ENCODE measurements at regions not wholly inside any gene's neighbourhood (a gene's known extent, or its start where the extent isn't known, plus 50 kb on each side); places are given as distances from the start of the nearest gene placed in this dataset.

- no peak overlapping the region for H3K27ac Mint-ChIP-seq
- H3K4me1 Mint-ChIP-seq = no peaks in the 10 kb centered on the region
- ATAC-seq (ENCODE audit: low read depth) (no peak), DNase-seq (no peak)
- CTCF ChIA-PET = no interaction called here
- H3K4me3 Mint-ChIP-seq = no peak overlapping the region
- intact Hi-C loops (cut with micrococcal nuclease) = no loop called here
- H3K27me3 Mint-ChIP-seq = no peaks in the 10 kb centered on the region
- POLR2A ChIA-PET = no interaction called here
- H3K9me3 Mint-ChIP-seq = no peaks in the 10 kb centered on the region
- no peaks in the 10 kb centered on the region for H3K36me3 Mint-ChIP-seq (ENCODE audit: low read depth)
- TF ChIP-seq CTCF (IDR thresholded peaks at IDR 0.05) = no peak
Measured at GRCh38 chr1:163604896-163605295, 283.1 kb downstream of the NUF2 start.

DNA sequence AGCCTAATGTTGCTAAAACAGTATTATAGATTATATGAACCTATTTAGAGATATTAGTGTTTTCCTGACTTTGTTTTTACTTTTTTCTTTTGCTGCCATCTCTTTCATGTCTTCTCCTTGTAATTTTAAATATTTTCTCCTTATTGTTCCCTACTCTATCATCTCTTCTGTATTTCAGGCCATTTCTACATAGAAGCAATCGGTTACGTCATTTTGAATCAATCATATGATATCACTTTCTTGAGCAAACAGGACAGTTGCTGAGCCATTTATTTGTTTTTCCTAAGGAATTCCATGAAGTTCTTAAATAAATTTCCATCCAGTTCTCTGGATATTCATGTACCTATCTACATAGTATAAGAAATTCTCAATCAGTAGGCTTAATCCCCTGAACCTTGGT, 287.2 kb downstream of the NUF2 start:
- ATAC-seq (ENCODE audit: low read depth) (no peak), DNase-seq (no peak)
- intact Hi-C loops (cut with micrococcal nuclease) = no loop called here
- Mint-ChIP-seq H3K36me3 (ENCODE audit: low read depth) (no peaks in the 10 kb centered on the region), H3K9me3 (no peaks in the 10 kb centered on the region), H3K4me1 (no peaks in the 10 kb centered on the region), H3K4me3 (no peak overlapping the region), H3K27ac (no peak overlapping the region), H3K27me3 (no peaks in the 10 kb centered on the region)
- ChIA-PET CTCF (no interaction called here), POLR2A (no interaction called here)
- TF ChIP-seq CTCF (IDR thresholded peaks at IDR 0.05) = no peak

DNA sequence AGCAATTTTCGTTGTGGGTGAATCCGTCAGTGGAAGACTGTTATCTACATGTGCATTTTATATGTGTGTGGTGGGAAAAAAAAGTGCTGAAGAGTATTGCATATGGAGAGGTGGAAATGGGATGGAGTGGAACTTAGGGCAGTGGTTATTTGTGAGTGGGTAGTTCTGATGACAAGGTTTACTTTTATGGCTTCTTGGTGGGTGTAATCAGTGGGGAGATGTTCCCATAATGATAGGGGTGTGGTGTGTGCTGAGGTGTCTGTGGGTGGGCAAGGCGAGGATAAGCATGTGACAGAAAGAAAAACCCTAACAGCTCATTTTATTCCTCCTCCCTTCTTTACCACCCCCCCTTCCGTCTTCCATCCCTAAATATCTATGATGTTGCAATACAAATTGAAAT, 288.1 kb downstream of the NUF2 start:
- DNase-seq = no peak
- H3K36me3 Mint-ChIP-seq (ENCODE audit: low read depth) = no peaks in the 10 kb centered on the region
- ChIA-PET POLR2A (no interaction called here), CTCF (no interaction called here)
- intact Hi-C loops (cut with micrococcal nuclease) = no loop called here
- TF ChIP-seq CTCF (IDR thresholded peaks at IDR 0.05) = no peak
- H3K4me3 Mint-ChIP-seq = no peak overlapping the region
- no peak overlapping the region for H3K27ac Mint-ChIP-seq
- H3K27me3 Mint-ChIP-seq = no peaks in the 10 kb centered on the region
- H3K9me3 Mint-ChIP-seq = no peaks in the 10 kb centered on the region
- no peak for ATAC-seq (ENCODE audit: low read depth)
- H3K4me1 Mint-ChIP-seq = no peaks in the 10 kb centered on the region

- H3K9me3 Mint-ChIP-seq = no peaks in the 10 kb centered on the region
Measured at GRCh38 chr1:163610486-163610885, 288.7 kb downstream of the NUF2 start.

GRCh38 chr1:163614361-163614760, 292.6 kb downstream of the NUF2 start:
- Mint-ChIP-seq H3K27ac (no peak overlapping the region), H3K4me1 (no peaks in the 10 kb centered on the region), H3K36me3 (ENCODE audit: low read depth) (no peaks in the 10 kb centered on the region), H3K9me3 (no peaks in the 10 kb centered on the region), H3K4me3 (no peak overlapping the region), H3K27me3 (no peaks in the 10 kb centered on the region)
- intact Hi-C loops (cut with micrococcal nuclease) = no loop called here
- TF ChIP-seq CTCF (IDR thresholded peaks at IDR 0.05) = no peak
- ATAC-seq (ENCODE audit: low read depth) = no peak
- ChIA-PET POLR2A (no interaction called here), CTCF (no interaction called here)
- no peak for DNase-seq

More at GRCh38 chr1:163610486-163610885, 288.7 kb downstream of the NUF2 start:
- intact Hi-C loops (cut with micrococcal nuclease) = no loop called here
- H3K36me3 Mint-ChIP-seq (ENCODE audit: low read depth) = no peaks in the 10 kb centered on the region
- ATAC-seq (ENCODE audit: low read depth) (no peak), DNase-seq (no peak)
- no peak for TF ChIP-seq CTCF (IDR thresholded peaks at IDR 0.05)
- H3K27me3 Mint-ChIP-seq = no peaks in the 10 kb centered on the region
- POLR2A ChIA-PET = no interaction called here
- H3K4me1 Mint-ChIP-seq = no peaks in the 10 kb centered on the region
- CTCF ChIA-PET = no interaction called here
- H3K27ac Mint-ChIP-seq = no peak overlapping the region
- no peak overlapping the region for H3K4me3 Mint-ChIP-seq

Measured in activated B cell treated with CpG ODN at 0.5 μM for 24 hours (primary cell).